Epithelial cell of prostate (primary cell): ENCODE measurements at regions not wholly inside any gene's neighbourhood (a gene's known extent, or its start where the extent isn't known, plus 50 kb on each side); places are given as distances from the start of the nearest gene placed in this dataset.
"Not testable (repeated sequence)": the region's sequence is repeated elsewhere in the genome, so short reads cannot be mapped to it uniquely, and the experiment has no call there.

Experiments used
- DNase-seq: peaks from one replicate; pipeline ENCODE4 v3.0.0-alpha.2; 2011; ENCODE audit warnings: low read depth, low spot score
- H3K27ac ChIP-seq: fragments of 450-650 bp; 2 replicates; pipeline ENCODE4 v1.5.1; 2017; ENCODE audit warnings: mild to moderate bottlenecking

DNA sequence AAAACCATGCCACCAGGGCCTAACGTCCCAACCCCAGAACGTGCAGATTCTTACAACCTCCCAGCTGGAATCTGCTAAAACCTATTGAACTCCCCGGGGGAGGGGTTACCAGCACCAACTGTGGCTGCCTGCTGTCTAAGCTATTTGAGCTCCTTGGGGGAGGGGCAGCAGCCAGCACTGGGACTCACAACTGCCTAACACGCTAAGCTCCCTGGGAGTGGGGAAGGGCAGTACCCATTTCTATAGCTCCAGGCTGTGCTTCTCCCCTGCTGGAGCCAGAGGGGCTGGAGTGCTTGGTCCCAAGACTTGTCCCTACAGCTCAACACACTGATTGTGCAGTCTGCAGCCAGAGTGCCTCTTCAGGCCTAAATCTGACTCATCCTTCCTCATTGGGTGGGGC is 459.8 kb upstream of the FGF16 start:
- no peak for DNase-seq

DNA sequence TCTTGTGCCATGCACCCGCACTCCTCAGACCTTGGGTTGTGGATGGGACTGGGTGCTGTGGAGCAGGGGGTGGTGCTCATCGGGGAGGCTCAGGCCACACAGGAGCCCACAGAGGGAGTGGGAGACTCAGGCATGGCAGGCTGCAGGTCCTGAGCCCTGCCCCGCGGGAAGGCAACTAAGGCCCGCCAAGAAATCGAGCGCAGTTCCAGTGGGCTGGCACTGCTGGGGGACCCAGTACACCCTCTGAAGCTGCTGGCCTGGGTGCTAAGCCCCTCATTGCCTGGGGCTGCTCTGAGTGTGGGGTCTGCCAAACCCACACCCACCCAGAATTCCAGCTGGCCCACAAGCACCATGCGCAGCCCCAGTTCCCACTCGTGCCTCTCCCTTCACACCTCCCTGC is 450.5 kb upstream of the FGF16 start:
- H3K27ac ChIP-seq = no peak overlapping the region
- no peak for DNase-seq

More for the DNA sequence above, 459.8 kb upstream of the FGF16 start:
- no peak overlapping the region for H3K27ac ChIP-seq

DNA sequence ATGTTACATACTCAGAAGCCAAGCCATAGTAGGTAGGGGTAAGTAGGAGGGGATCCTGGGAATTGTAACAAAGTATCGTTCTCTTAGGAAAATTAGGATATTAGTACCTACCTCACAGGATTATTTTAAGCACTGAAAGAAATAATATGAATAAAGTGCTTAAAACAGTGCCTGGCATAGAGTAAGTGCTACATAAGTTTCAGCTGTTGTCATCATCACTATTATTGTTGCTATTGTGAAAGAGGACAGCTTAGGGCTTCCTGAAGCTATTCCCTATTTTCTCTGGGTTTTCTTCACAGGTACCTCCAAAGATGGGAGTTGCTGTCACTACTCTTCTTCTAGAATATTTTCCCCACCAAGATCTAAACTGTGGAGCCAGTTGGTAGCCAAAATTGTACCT is 443.7 kb upstream of the FGF16 start:
- H3K27ac ChIP-seq = no peak overlapping the region
- DNase-seq = no peak

- no peak for DNase-seq
These were observed 443.2 kb upstream of the FGF16 start for GRCh38 chrX:77003956-77004355.

GRCh38 chrX:77009691-77010090 is 437.5 kb upstream of the FGF16 start:
- DNase-seq = no peak
- no peak overlapping the region for H3K27ac ChIP-seq

More at GRCh38 chrX:77003956-77004355, 443.2 kb upstream of the FGF16 start:
- H3K27ac ChIP-seq = no peak overlapping the region

DNA sequence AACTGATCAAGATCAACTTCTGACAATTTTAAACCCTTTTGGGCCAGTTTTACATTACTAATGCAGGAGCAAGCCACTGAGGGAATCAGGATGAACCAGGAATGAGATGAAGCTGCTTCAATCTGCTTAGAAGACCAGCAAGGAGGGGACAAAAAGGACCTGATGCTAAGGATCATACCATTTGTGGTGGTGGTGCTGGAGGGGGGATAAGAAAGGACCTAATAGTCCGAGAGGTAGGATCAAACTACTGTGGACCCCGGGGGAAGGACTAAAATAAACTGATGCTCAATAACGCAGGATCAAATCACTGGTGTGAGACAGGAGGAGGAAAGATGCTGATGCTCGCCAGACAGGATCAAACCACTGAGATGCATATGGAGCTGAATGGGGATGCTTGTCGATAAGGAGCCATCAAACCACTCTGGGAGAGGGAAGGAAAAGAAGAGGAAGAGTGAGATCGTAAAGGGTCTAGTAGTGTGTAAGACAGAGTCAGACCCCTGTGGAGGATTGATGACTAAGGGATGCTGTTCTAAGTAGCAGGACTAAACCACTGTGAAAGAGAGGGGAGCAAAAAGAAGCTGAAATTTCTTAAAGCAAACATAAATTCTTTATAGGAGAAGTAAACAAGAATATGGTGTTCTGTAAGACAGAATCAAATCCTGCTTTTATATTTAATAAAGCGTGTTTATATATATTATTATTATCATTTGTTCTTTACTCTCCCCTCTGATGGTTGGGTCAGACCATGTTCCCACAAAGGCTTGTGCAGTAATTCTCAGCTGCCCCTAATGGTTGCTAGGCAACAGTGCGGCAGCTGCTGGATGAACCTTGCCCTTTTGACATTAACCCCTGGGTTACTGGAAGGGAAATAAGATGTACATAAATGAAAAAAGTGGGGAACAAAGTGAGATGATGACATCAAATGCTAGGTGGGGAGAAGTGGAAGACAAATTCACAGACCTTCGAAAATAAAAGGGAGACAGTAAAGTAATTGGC is 432.5 kb upstream of the FGF16 start:
- DNase-seq = no peak
- H3K27ac ChIP-seq = no peak overlapping the region

DNA sequence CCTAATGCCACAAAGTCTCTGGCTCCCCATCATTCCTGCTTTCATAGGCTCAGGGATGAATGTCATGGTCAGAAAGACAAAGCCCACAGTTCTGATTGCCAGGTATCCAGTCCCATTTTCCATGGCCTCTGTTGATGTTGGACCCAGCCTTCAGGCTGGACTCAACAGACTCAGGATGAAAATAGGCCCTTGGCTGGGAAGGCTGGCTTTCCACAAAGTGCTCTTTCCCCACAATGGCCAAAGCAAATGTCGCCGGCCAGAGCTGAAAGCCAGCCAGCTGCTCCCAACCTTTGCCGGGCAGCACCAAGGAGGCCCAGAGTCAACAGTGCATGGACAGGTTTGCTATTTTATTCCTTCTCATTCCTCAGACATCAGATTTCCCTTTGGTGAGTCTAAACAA is 430.1 kb upstream of the FGF16 start:
- no peak for DNase-seq
- H3K27ac ChIP-seq = no peak overlapping the region

DNA sequence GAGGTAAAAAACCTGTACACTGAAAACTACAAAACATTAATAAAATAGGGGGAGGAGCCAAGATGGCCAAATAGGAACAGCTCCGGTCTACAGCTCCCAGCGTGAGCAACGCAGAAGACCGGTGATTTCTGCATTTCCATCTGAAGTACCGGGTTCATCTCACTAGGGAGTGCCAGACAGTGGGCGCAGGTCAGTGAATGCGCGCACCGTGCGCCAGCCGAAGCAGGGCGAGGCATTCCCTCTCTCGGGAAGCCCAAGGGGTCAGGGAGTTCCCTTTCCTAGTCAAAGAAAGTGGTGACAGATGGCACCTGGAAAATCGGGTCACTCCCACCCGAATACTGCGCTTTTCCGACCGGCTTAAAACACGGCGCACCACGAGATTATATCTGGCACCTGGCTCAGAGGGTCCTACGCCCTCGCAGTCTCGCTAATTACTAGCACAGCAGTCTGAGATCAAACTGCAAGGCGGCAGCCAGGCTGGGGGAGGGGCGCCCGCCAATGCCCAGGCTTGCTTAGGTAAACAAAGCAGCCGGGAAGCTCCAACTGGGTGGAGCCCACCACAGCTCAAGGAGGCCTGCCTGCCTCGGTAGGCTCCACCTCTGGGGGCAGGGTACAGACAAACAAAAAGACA is 400.9 kb upstream of the FGF16 start:
- not testable (repeated sequence) for H3K27ac ChIP-seq, DNase-seq

- no peak overlapping the region for H3K27ac ChIP-seq
- DNase-seq = no peak
These were observed 386.6 kb upstream of the FGF16 start for GRCh38 chrX:77060572-77060971.

DNA sequence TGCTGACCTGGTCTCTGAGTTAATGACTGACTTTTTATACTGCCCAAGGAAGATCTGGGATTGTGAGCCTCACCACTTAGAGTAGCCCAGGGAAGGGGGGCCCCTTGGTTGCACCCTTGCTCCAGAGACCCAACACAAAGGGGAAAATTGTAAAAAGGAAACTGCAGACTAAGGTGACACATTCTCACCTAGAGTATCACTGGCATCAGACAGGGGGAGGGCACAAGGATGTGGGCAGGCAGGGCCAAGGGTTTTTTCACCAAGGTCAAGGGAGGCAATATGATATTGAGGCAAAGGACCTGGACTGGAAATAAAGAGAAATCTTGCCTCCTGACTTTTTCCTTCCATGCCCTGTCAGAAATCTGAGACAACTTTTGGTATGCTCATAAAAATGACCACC is 386.2 kb upstream of the FGF16 start:
- H3K27ac ChIP-seq = no peak overlapping the region
- DNase-seq = no peak

DNA sequence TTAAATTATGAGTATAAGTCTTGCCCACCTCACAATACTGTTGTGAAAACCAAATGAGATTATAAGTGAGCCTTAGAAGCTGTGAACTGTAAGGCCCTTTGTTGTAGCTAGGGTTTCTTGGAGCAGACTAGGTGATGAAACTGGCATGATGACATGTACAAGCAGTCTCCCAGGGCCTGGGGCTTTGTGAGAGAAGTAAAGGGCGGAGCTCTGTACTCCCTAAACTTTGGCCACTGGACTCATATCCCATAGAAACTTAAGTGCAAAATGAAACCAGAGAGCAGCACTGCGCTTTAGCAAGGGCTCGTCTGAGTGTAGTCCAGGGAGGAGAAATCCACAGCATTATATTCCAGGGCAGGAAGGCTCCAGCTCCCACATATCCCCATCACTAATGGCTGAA is 385.6 kb upstream of the FGF16 start:
- no peak for DNase-seq
- H3K27ac ChIP-seq = no peak overlapping the region

DNA sequence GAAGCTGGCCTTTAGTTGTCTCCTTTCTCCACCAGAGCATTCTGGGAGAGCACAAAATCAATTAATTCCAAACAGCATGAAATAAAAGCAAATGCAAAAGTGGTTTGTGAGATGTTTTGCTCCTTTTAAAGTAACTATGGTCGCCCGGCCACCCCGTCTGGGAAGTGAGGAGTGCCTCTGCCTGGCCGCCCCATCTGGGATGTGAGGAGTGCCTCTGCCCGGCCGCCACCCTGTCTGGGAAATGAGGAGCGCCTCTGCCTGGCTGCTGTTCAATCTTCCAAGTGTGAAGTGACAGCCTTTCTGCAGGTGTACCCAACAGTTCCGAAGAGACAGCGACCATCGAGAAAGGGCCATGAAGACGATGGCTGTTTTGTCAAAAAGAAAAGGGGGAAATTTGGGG is 381.3 kb upstream of the FGF16 start:
- no peak overlapping the region for H3K27ac ChIP-seq
- DNase-seq = no peak

GRCh38 chrX:77070202-77070918 is 376.8 kb upstream of the FGF16 start:
- no peak for DNase-seq
- H3K27ac ChIP-seq = no peak overlapping the region

DNA sequence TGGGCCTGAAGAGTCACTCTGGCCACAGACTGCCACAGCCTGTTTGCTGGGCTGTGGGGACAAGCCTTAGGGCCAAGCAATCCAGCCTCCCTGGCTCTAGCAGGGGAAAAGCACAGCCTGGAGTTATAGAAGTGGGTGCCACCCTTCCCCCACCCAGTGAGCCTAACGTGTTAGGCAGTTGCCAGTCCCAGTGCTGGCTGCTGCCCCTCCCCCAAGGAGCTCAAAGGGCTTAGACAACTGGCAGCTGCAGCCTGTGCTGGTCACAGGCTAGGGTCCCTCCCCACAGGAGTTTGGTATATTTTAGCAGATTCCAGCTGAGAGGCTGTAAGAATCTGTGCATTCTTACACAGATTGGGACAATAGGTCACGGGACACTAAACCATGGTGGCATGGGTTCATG is 370.3 kb upstream of the FGF16 start:
- no peak for DNase-seq
- no peak overlapping the region for H3K27ac ChIP-seq

- not testable (repeated sequence) for DNase-seq
These were observed 366.0 kb upstream of the FGF16 start for GRCh38 chrX:77081237-77081636.

DNA sequence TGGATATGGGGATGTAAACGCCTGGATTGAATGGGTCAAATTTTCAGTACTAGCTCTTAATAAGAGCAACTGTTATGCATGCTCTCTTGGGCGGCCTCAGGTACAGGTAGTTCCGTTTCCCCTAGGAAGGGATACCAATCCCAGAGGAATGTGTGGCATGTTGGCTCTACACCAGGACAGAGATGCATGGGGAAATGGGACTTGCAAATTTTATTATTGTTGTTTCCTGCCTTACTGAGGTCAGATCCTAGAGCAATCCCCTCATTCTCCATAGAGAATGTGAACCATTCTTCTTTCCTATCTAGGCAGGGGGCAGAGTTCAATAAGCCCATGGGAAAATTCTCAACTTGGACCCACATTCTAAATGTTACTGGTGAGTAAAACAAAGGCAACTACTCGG is 361.8 kb upstream of the FGF16 start:
- H3K27ac ChIP-seq = no peak overlapping the region
- DNase-seq = no peak

More at GRCh38 chrX:77081237-77081636, 366.0 kb upstream of the FGF16 start:
- not testable (repeated sequence) for H3K27ac ChIP-seq

DNA sequence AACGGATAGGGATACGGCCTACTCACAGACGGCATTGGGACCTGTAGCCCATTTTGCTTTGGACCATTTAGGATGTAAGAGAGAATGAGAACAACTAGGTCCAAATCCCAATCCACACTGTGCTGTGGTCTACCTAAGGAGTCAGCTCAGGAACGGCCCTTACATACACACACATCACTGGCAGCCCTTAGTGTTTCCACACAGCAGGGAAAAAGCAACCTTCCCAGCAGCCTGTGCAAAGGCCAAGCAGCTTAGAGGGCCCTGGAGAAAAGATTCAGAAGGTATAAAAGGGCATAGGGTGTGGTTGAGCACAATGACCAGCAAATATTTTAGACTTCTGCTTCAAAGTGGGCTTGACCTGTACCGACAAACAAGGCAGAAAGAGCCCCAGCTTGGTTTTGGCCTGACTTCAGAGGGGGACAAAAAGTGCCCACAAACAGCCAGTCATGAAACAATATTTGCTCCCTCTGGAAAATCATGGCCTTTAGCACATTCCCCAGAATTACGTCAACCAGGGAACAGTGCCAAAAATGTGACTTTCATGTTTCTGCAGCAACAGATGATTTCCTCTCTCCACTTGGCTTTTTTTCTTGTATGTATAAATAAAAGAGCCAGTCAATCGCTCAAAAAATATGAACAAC is 359.5 kb upstream of the FGF16 start:
- no peak overlapping the region for H3K27ac ChIP-seq
- DNase-seq = no peak

DNA sequence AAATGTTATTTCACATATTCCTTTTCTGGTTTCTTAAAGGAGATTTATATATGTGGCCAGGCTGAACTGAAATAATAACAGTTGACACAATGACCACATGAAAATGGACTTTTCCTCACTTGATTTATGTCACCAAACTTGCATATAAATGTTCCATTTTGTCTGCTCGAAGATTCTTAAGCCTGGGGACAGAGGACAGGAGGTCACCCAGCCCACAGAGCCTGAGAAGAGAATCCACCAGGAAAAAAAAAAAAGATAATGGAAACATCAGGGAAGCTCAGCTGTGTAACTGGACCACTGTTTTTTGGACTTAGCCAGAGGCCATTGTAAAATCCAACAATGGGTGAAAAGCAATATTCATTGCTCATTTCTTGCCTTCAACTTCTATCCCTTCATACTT is 359.0 kb upstream of the FGF16 start:
- no peak overlapping the region for H3K27ac ChIP-seq
- no peak for DNase-seq

DNA sequence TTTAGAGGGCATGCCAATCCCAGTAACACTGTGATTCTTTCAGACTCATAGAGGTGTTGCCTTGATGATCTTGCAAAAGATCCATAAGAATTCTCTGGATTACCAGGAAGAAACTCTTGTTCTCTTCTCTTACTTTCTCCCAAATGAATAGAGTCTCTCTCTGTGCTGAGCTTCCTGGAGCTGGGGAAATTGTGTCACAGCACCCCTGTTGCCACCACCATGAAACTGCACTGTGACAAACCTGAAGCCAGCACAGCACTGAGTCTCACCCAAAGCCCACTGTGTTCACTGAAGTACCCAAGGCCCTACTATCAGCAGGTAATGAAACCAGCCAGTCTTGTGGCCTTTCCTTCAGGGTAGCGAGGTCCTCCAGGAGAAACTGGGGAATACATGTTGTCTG is 332.7 kb upstream of the FGF16 start:
- H3K27ac ChIP-seq = no peak overlapping the region
- no peak for DNase-seq

DNA sequence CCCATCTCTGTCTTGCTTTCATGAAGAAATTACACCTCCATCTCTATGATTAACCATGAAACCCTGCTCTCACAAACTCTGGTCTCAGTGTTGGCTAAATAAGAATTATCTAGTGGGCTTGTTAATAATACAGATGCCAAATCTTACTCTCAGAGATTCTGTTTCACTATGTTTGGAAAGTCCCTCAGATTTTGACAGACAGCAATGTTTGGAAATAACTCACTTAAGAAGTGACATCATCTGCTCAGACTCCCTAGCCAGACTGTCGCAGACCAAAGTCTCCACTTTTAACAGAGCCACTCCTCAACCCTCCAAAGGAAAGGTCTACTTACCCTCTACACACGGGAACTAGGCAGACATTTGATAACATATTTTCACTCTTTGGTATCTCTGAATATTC is 328.5 kb upstream of the FGF16 start:
- H3K27ac ChIP-seq = no peak overlapping the region
- no peak for DNase-seq
